Renal pelvis (tissue), 1 donor: ENCODE measurements at regions not wholly inside any gene's neighbourhood (a gene's known extent, or its start where the extent isn't known, plus 50 kb on each side); places are given as distances from the start of the nearest gene placed in this dataset.
"Not testable (repeated sequence)": the region's sequence is repeated elsewhere in the genome, so short reads cannot be mapped to it uniquely, and the experiment has no call there.

Source experiments
- DNase-seq: peaks from one replicate; pipeline ENCODE4 v3.0.0-alpha.2; 2013

- DNase-seq: not testable (repeated sequence)
These were observed 298.4 kb downstream of the LIG4 start for GRCh38 chr13:107916902-107917301.

DNA sequence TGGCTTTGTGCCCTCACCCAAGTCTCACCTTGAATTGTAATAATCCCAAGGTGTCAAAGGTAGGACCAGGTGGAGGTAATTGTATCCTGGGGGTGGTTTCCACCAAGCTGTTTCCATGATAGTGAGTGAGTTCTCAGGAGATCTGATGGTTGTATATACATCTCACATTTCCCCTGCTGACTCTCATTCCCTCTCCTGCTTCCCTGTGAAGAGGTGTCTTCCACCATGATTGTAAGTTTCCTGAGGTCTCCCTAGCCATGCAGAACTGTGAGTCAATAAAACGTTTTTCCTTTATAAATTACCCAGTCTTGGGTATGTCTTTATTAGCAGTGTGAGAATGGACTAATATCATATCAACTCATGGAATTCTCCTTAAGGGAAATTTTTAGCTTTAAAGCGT, 302.6 kb downstream of the LIG4 start:
- DNase-seq: no peak

GRCh38 chr13:107907065-107907805, 308.1 kb downstream of the LIG4 start:
- DNase-seq: no peak

DNA sequence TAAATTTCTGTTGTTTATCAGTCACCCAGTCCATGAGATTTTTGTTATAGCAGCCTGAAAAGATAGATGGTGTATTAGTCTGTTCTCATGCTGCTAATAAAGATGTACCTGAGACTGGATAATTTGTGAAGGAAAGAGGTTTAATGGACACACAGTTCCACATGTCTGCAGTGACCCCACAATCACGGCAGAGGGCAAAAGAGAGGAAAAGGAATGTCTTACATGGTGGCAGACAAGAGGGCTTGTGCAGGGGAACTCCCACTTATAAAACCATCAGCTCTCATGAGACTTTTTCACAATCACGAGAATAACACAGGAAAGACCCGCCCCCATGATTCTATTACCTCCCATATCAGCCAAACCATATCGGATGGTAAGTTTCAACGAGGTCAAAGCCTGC, 309.2 kb downstream of the LIG4 start:
- no peak for DNase-seq

DNA sequence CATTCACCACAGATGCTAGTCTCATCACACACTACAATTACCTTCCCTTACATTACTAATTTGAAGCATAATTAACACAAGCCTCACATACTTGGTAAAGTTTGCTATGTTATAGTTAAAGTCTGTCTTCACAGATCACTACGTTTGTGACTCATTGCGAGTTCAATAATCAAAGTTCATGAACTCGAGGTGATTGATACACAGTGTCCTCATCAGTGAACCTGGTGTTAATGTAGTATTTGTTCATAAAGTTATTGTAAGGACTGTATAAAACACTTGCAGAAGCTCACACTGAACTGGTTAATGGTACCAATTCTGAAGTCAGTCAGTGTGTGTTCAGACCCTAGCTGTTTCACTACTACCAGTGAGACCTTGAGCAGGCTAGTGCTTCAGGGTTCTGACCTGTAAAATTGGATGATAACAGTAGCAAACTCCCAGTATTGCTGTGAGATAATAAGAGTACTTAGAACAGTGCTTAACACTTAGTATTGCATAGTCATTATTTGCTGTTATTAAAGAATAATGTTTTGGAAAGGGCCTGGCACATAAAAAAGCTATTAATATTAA, 313.3 kb downstream of the LIG4 start:
- no peak for DNase-seq

DNA sequence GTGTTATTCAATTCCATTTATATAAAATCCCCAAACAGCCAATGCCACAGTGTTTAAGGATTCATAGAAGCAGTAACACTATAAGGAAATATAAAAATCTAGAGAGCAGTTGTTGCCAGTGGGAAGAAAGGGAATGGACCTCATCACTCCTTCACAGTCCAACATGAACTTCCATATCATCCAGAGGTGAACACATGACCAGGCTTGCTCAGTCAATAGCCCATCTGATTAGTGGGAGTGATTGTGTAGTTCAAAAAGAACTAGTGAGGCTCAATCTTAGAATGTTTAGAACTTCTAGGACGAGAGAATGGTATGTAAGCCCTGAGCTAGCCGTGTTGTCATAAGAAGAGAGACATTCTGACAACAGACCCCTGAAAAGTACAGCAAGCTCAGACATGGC, 314.1 kb downstream of the LIG4 start:
- DNase-seq: no peak

DNA sequence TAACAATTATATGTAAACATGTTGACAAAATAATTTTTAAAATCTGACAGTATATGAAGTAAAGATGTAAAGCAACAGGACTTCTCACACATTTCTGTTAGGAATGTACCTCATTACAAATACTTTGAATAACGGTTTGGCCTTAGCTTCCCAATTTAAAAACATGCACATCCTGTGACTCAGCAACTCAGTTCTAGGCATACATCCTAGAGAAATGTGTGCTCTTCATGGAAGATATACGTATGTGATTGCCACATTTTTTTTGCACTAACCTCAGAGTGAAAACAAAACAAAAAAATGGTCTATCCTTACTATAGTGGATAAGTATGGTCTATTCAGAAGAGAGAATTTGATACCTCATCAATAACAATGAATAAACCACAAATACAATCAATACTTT, 314.6 kb downstream of the LIG4 start:
- DNase-seq: no peak

- no peak for DNase-seq
These were observed 329.2 kb downstream of the LIG4 start for GRCh38 chr13:107886118-107886517.

- no peak for DNase-seq
These were observed 330.8 kb downstream of the LIG4 start for GRCh38 chr13:107884564-107884963.

DNA sequence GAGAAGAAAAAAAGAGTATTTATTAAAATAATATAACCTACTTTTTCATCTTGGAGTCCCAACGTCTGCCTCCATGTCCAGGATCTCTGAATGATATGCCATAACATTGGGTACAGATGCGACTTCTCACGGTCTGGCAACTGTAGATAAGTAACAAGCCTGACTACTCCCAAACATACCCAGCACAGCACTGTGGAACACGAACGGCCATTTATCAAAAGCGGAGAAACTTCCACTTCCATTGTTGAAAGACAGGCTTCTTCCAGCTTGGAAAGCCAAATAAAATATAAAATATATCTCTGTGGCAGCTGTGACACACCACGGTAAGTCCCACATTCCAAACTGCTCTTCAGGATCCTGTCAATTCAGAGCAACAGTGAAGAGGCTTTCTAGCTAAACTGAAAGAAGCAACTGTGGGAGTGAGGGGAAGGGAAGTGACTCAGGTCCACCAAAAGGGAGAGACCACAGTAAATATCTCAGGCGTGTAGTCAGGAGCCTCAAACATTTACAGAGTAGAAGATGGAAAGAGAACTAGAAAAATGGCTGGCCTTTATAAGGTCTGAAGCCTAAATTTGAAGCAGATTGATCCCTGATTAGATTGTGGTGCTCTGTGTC, 331.7 kb downstream of the LIG4 start:
- no peak for DNase-seq

DNA sequence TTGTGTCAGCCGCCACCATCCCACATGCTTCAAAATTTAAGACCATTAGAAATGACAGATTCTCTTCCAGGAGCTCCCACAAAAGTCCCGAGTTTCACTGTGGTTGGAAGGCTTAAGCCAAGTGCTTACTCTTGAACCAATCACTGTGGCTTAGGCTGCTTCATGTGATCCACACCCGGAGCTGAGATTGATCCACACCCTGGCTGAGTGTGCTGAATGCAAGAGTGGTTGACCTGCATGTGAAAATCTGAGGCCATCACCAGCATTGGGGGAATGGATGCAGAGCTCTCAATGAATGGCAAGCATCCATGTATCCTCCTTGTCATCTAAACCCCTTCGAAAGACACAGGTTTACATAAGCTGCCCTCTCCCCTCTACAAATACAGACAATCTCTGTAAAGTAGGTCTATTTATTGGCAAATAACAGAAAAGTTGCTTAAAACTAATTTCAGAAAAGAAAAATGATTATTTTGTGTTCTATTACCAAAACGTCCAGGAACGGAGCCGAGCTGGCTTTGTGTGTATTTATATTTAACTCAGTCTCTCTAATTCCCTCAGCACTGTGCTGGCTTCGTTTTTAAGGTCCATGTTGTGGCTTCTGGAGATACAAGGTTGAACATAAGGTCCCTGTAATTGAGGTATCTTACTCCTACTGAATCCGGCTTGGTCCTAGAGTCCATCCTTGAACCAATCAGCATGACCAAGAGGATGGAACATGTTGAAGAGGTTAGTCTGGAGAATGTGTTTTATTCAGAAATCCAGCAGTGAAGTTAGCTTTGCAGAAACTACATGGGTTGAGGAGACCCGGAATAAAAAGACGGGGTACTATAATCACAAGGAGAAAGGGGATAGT, 332.4 kb downstream of the LIG4 start:
- no peak for DNase-seq

DNA sequence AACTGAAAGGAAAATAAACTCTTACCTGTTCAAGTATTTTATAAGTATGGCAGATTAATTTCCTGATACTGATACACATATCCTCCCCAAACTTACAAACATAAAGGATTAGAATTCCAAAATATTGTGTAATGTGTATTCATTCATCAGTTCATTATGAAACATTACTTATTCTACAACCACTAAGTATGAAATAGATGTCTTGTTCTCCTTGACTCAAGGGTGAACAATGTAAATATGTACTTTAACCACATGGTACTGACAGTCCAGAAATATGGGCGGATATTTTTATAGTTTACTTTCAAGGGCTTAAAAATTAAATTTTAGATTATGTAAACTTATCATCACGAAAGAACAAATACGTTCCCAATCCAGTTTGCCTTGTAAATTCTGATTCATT, 334.0 kb downstream of the LIG4 start:
- DNase-seq: no peak

GRCh38 chr13:107874456-107874855, 340.9 kb downstream of the LIG4 start:
- DNase-seq: no peak

DNA sequence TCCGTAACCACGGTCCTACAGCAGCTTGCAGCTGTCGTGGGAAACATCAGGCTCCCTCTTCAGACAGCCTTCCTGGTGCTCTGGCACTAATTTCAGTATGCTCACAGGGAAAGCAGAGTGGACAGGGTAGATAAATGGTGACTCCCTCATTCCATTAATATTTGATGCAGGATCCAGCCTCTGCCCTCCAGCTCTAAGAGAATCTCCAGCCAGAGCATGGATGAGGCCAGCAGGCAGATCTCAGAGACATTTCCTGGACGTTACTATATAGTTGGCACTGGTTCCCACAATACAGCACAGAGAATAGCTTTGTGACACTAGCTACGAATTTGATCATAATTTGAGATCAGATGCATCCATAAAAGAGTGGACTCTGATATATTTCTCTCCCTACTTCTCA, 341.4 kb downstream of the LIG4 start:
- DNase-seq: no peak

DNA sequence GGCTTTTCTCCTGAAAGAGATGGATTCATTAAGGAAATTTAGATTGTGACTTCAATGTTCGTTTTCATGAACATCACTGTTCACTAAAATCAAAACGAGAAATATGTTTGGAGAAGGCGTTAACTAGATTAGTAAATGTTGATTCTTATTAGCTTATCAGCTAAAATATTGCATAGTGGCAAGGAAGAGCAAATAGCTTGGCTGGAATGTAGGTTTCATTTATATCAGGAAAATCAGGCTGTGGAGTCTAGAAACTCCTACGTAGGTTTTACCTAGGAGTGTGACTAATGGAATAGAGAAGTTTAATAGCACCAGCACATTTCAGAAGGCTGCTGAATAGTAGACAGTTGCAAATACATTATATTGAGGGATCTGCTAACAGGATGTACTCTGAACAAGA, 344.9 kb downstream of the LIG4 start:
- DNase-seq: no peak

DNA sequence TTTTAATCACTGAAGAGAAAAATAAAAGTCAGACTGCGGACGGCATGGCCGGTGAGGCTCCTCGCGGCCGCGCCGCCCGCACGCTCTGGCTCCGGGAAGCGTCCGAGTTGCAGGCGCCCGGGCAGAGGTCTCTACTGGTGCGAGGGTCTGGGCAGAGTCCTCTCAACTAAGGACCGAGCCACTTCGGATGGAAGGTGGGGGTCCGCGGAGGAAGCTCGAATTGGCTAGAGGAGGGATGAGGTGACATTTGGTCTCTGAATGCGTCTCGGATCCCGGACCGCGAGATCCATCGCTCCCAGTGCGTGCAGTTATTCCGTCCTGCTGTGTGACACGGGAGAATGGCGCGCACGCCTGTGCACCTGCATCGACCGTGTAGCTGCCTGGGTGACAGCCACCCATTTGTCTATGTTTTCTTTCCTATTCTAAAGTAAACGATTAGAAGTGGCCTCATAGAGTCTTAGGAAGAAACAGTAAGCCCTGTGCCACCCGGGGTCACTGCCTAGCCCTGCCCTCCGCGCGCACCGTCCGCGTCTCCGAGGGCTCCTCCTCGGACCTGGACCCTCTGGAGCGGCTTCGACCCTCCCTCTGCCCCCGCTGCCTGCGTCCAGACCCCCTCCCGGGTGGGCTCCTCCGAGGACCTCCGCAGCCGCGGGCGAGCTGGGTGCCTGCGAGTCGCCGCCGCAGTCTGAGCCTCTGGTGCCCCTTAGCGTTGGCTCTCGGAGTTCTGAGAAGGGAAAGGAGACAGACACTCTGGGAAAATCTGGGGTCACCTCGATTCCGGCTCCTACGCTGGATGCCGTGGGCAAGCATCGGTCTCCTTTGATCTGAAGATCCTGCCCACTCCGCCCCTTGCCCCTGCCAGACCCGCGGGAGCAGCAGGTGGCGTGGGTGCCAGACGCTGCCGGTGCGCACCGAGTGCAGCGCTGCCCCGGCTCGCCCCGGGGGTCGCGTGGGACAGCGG, 347.4 kb downstream of the LIG4 start:
- peak; percentile 48 for DNase-seq

GRCh38 chr13:107866941-107867623, 348.3 kb downstream of the LIG4 start:
- peak; percentile 15 for DNase-seq

DNA sequence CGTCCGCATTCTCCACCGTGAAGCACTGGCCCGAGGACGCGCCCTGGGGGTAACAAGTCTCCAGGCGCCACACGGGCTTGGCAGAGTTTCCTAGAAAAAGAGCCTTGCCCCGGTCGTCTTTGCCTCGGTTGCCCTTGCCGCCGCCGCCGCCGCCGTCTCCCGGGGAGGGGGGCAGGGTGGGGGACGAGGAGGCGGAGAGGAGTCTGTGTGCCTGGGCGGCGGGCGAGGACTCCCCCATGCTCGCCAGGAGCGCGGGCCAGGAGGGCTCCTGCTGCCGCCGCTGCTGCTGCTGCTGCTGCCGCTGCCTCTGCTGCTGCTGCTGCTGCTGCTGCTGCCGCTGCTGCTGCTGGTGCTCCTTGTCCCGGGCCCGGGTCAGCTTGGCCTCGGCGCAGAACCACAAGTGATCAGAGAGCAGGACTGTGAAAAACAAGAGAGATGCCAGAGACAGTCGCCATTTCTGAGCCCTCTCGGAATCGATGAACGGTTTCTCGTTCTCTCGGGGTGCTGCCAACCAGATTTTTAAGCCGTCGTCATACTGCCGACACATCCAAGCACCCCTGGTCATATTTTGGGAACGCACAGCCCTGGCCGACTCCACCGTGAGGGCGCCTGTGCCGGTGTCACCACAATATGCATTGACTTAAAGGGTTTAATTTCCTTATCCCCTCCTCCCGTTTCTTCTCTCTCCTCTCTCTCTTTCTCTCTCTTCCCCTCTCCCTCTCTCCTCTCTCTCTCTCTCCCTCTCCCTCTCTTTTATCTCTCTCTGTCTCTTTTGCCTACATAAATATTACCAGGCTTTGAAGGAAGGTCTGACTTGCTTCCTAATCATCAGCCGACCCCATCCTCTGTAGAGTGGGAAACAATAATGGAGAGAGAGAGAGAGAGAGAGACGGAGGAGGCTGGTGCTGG, 349.1 kb downstream of the LIG4 start:
- DNase-seq: peak; percentile 26

DNA sequence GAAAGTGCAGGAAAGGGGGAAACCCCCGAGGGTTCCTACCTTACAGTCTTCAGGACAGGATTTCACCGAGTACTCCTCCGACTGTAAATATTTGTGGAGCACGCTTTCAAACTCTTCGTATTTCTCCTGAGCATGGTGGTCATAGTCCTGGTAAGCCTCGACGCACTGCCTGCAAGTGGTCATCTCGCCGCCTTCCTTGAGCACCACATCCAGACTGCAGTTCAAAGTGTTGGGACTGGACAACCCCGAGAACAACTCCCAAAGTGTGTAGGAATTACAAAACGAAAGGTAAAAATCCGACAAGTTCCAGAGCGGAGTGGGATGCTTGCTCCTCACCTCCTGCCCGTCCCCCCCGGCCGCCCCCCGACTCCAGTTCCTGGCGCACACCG, 349.7 kb downstream of the LIG4 start:
- DNase-seq: no peak

DNA sequence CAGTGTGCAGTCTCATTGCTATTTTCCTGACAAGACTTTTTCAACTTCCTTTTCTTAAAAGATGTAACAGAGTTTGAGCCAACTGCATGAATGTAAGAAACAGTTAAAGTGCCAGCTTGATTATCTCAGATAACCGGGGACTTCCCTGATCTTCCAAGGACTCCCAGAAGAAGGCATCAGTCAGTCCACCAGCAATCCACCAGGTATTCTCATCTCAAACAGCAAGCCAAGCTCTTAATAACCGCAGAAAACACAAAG, 350.1 kb downstream of the LIG4 start:
- DNase-seq: no peak
